GM10248 (cell line): ENCODE measurements at regions not wholly inside any gene's neighbourhood (a gene's known extent, or its start where the extent isn't known, plus 50 kb on each side); places are given as distances from the start of the nearest gene placed in this dataset.

Source experiments
- CTCF ChIA-PET: fragments of 300-600 bp; sonication (Branson Sonifier 250); formaldehyde crosslinking; extraction: SDS; loops from one replicate; lab custom pipeline; 2021; ENCODE audit warnings: antibody characterized with exemption; lab: Yijun Ruan, JAX
- POLR2A ChIA-PET: fragments of 350-650 bp; sonication (Branson Sonifier 250); formaldehyde crosslinking; extraction: SDS; loops from one replicate; lab custom pipeline; 2020; ENCODE audit warnings: antibody characterized with exemption; lab: Yijun Ruan, JAX
- DNase-seq: peaks from one replicate; pipeline ENCODE4 v3.0.0; 2012; ENCODE audit errors: extremely low spot score
- TF ChIP-seq, protein P1 (sequence below): IDR thresholded peaks from 2 replicates; pipeline ENCODE4 v1.5.1; 2012; ENCODE audit warnings: mild to moderate bottlenecking, low read depth; ENCODE audit errors: extremely low read depth, missing control alignments, control extremely low read depth

DNA sequence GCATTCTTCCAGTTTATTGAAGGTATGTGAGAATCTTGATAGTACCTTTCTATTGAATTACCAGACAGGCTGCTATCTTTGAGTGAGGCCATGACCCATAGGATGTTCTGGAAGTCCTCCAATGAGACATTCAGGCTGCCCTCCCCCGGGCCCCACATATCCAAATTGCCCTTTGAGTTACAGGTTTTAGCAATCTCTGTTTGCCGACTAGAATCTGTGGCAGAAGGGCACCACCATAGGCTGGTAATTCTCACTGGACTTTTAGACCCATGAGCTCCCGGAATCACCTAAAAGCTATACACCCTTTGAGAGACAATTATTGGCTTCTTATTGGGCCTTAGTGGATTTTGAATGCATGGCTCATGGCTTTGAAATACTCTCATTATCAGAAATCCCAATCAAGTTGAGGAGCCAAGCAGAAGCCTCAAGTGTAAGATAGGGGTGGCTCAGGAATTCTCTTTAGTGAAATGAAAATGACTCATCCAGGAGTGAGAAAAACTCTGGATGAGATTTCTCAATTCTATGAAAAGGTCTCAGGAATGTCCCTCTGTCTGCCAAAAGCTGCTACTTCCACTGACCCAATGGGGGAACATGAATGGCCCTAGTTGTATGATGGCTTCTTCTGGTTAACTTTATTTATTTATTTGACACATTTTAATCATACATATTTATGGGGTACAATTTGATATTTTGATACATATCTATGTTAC lies 172.1 kb upstream of the CSNK1A1L start:
- TF ChIP-seq, protein P1, sequence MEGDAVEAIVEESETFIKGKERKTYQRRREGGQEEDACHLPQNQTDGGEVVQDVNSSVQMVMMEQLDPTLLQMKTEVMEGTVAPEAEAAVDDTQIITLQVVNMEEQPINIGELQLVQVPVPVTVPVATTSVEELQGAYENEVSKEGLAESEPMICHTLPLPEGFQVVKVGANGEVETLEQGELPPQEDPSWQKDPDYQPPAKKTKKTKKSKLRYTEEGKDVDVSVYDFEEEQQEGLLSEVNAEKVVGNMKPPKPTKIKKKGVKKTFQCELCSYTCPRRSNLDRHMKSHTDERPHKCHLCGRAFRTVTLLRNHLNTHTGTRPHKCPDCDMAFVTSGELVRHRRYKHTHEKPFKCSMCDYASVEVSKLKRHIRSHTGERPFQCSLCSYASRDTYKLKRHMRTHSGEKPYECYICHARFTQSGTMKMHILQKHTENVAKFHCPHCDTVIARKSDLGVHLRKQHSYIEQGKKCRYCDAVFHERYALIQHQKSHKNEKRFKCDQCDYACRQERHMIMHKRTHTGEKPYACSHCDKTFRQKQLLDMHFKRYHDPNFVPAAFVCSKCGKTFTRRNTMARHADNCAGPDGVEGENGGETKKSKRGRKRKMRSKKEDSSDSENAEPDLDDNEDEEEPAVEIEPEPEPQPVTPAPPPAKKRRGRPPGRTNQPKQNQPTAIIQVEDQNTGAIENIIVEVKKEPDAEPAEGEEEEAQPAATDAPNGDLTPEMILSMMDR: no peak
- DNase-seq: no peak
- CTCF ChIA-PET: no interaction called here
- POLR2A ChIA-PET: no interaction called here

DNA sequence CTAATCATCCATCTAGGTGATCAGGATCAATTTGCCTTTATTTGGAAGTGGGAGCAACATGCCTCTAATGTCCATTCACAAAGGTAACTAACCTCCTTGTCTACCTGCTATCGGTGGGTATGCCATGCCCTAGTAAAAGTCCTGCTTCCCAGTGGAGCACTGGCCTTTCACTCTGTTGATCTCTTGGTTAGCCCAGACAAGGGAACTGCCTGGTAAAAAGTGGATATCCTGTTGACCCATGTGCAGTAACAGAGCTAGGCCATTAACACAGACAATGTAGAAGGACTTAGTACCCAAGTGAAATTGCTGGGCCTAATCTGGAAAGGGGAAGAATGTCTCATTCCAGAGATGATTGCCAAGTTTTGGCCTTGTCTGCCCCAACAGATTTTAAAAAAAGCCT lies 171.5 kb upstream of the CSNK1A1L start:
- ChIA-PET POLR2A (no interaction called here), CTCF (no interaction called here)
- no peak for DNase-seq
- TF ChIP-seq, protein P1: no peak

DNA sequence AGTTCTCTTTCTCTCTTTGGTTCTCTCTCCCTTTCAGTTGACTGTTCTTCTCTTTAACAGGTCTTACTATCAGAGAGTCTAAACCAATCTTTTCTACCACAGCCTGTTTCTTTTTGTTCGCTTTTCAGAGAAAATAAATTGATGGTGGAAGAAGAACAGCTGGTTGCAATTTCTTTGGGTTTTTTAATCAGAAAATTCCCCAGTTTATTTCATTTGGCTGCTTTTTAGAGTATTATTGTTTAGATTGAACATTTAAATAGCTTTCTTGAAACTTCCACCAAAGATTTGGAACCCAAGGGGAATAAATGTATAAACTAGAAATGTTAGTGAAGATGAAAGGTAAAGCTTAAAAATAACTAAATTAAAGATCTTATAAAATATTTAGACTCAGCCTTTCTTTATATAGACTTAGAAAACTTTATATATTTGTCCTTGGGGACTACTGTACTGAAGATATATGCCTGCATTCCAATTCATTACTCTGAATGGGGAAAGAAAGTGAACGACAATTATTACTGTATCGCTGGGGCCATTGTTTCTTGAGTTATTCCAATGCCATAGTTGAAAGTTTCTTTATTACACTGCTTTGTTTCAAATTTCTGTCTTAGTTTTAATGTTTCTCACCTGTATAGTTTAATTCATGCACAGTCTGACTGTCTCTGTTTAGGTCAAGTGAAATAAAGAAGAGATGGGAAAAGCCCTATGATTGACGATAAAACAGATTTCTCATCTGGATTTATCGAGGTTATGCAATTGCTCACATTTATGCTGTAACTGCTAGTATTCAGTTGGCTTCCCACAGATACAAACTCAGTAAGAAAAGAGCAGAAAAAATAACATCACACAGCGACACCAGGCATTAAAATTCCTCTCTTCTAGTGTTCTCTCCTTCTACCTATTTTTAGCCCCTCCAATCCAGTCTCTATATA lies 169.4 kb upstream of the CSNK1A1L start:
- TF ChIP-seq, protein P1: no peak
- ChIA-PET CTCF (interaction anchor here (2.4 kb wide), 1 partner anchor 14 kb away, joined by 6 read pairs; no protein-coding TSS in a partner anchor), POLR2A (no interaction called here)
- DNase-seq: no peak

DNA sequence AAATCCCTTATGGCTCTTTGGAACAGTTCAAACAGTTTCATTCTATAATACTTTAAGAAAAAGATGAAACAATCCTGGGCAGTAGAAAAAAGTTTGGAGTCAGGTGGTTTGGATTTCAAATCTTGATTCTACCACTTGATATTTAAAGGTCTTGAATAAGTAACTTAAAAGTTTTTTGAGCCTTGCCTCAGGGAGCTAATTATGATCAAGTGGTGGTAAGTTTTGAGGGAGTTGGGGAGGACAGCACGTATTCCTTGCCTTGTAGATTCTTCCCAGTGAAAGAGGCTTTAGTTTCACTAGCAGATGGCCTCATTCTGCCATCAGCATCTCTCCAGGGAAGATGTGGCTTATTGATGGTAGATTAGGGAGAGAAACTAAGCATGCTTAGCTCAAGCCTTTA lies 168.4 kb upstream of the CSNK1A1L start:
- ChIA-PET POLR2A (no interaction called here), CTCF (interaction anchor here (2.4 kb wide), 1 partner anchor 15 kb away, joined by 6 read pairs; no protein-coding TSS in a partner anchor)
- TF ChIP-seq, protein P1: no peak
- DNase-seq: no peak

DNA sequence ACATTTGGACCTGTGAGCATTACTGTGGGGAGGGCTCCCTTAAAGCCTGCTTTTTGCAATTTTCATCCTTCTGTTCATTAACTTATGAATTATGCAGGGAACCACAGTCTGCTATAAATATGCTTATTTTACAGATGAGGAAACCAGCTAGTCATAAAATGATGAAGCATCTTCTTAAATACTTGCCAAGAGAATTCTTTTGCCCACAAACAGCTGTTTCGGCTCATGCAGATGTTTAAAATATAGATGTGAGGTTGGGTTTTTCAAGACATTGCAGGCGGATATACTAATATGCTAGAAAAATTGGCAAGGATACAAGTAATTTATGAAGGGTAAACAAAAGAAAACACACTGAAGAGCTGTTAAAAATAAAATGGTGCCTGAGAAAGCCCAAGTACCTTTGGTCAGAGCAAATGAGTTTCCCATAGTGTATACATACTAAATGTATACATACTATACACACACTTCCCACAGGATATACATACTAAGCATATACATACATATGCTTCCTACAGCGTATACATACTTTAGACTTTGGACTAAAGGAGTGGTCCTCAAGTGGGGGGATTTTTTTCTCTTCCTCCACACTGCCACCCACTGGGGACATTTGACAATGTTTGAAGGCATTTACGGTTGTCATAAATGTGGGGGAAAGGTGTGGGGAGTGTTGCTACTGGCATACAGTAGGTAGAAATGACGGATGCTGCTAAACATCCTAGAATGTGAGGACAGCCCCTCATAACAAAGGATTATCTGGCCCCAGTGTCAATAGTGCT lies 164.9 kb upstream of the CSNK1A1L start:
- ChIA-PET POLR2A (no interaction called here), CTCF (no interaction called here)
- DNase-seq: no peak
- TF ChIP-seq, protein P1: no peak

DNA sequence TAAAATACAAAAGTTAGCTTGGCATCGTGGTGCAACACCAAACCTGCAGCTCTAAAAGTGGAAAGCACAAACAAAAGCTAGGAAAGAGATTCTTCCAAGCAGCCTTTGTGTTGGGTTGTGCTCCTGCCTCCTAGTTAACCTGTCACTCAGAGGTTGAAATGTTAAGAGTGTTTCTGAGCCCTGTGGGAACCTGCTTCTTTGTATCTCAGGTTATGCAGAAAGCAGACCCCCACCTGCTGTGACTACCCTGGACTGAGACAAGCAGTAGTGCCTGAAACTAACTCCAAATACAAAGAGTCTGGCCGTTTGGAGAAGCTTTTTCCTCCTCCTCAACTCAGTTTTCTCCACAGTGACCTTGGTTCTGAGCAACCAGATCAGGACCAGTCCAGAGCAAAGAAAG lies 158.4 kb upstream of the CSNK1A1L start:
- DNase-seq: no peak
- TF ChIP-seq, protein P1: no peak
- ChIA-PET CTCF (no interaction called here), POLR2A (no interaction called here)
